Small intestine (tissue), 7 donors: ENCODE measurements at regions not wholly inside any gene's neighbourhood (a gene's known extent, or its start where the extent isn't known, plus 50 kb on each side); places are given as distances from the start of the nearest gene placed in this dataset.

Source experiments
- DNase-seq, 2 donors: peaks; one replicate each; pipeline versions ENCODE4 v3.0.0 to v3.0.0-alpha.2; 2013
- FAIRE-seq: peaks from 2 replicates; lab custom pipeline; 2012; peaks lifted over from hg19 to GRCh38; lab: Jason Lieb, UNC
- H3K27ac ChIP-seq, 3 donors: one replicate each; pipeline ENCODE4 v1.5.1; 2013; ENCODE audit warnings: low read length in 2 of 3, mild to moderate bottlenecking in 2 of 3, control low read depth in 1 of 3, inconsistent platforms in 1 of 3, low read depth in 1 of 3, moderate library complexity in 1 of 3
- H3K27me3 ChIP-seq, 3 donors: one replicate each; pipeline ENCODE4 v1.6.1; 2013; ENCODE audit warnings: low read length in 3 of 3, inconsistent platforms in 1 of 3; ENCODE audit not compliant: control insufficient read depth in 3 of 3, insufficient read depth in 3 of 3
- H3K36me3 ChIP-seq, 3 donors: one replicate each; pipeline ENCODE4 v1.6.1; 2013; ENCODE audit warnings: low read length in 3 of 3, inconsistent platforms in 1 of 3, low read depth in 1 of 3, mild to moderate bottlenecking in 1 of 3, moderate library complexity in 1 of 3; ENCODE audit not compliant: control insufficient read depth in 3 of 3, insufficient read depth in 2 of 3
- H3K4me1 ChIP-seq, 3 donors: one replicate each; pipeline ENCODE4 v1.6.1; 2013; ENCODE audit warnings: low read length in 2 of 3, inconsistent platforms in 1 of 3, low read depth in 1 of 3, mild to moderate bottlenecking in 1 of 3, moderate library complexity in 1 of 3; ENCODE audit not compliant: control insufficient read depth in 3 of 3, insufficient read depth in 2 of 3
- H3K4me3 ChIP-seq, 3 donors: one replicate each; pipeline ENCODE4 v1.5.1; 2013; ENCODE audit warnings: low read length in 3 of 3, control low read depth in 1 of 3, inconsistent platforms in 1 of 3, low read depth in 1 of 3, mild to moderate bottlenecking in 1 of 3, moderate library complexity in 1 of 3
- H3K9me3 ChIP-seq, 2 donors: one replicate each; pipeline ENCODE4 v1.6.1; 2013; ENCODE audit warnings: low read depth in 1 of 2, low read length in 1 of 2; ENCODE audit not compliant: control insufficient read depth in 2 of 2, insufficient read depth in 1 of 2
- WGBS, 3 donors: extraction: QIAGEN DNeasy Blood & Tissue Kit; methylation state at CpG; one replicate each; pipeline ENCODE4 v1.1.7; 2013; 5-methylcytosine and 5-hydroxymethylcytosine counted together
- donor health status: healthy with polysubstance abuse.
- donor health status: control.
- donor health status: control.
- donor health status: Bipolar disorder and iron deficiency.
- donor health status: healthy.

GRCh38 chr3:159008401-159008800 lies 206.5 kb downstream of the MFSD1 start:
- no peak overlapping the region for H3K27ac ChIP-seq
- H3K27me3 ChIP-seq: no peaks in the 10 kb centered on the region
- no peaks in the 10 kb centered on the region for H3K4me1 ChIP-seq
- 42 to 55% (median 46%) methylated on average over 4 of the region's 4 CpGs for WGBS, 3 donors
- H3K4me3 ChIP-seq: no peak overlapping the region
- H3K36me3 ChIP-seq: no peaks in the 10 kb centered on the region
- DNase-seq (no peak), FAIRE-seq (no peak)
- H3K9me3 ChIP-seq: no peaks in the 10 kb centered on the region

- 74 to 86% (median 75%) methylated on average over 2 of the region's 2 CpGs for WGBS, 3 donors
- H3K4me3 ChIP-seq: no peak overlapping the region
- H3K27me3 ChIP-seq: peaks cover 0 to 2% (median 0%) of the 10 kb centered on the region in 3 donors
- DNase-seq: no peak
- H3K36me3 ChIP-seq: no peaks in the 10 kb centered on the region
- H3K9me3 ChIP-seq: peaks cover 0 to 6% of the 10 kb centered on the region in 2 donors
- H3K27ac ChIP-seq: no peak overlapping the region
- no peak for FAIRE-seq
- no peaks in the 10 kb centered on the region for H3K4me1 ChIP-seq
These were observed 216.5 kb downstream of the MFSD1 start for GRCh38 chr3:159018341-159018740.

- no peak overlapping the region for H3K4me3 ChIP-seq
- H3K27ac ChIP-seq: no peak overlapping the region
- H3K4me1 ChIP-seq: no peaks in the 10 kb centered on the region
- no peak for DNase-seq
- no peak for FAIRE-seq
- peaks cover 0 to 6% of the 10 kb centered on the region in 2 donors for H3K9me3 ChIP-seq
- H3K36me3 ChIP-seq: no peaks in the 10 kb centered on the region
- 40 to 63% (median 40%) methylated on average over 2 of the region's 2 CpGs for WGBS, 3 donors
- H3K27me3 ChIP-seq: no peaks in the 10 kb centered on the region
These were observed 223.9 kb downstream of the MFSD1 start for GRCh38 chr3:159025733-159026132.

- no peak overlapping the region for H3K27ac ChIP-seq
- FAIRE-seq (no peak), DNase-seq (no peak)
- H3K4me1 ChIP-seq: no peaks in the 10 kb centered on the region
- H3K4me3 ChIP-seq: no peak overlapping the region
- peaks cover 0 to 6% of the 10 kb centered on the region in 2 donors for H3K9me3 ChIP-seq
- WGBS, 3 donors: 83 to 100% (median 96%) methylated on average over 1 of the region's 1 CpG
- H3K36me3 ChIP-seq: no peaks in the 10 kb centered on the region
- H3K27me3 ChIP-seq: no peaks in the 10 kb centered on the region
These were observed 224.7 kb downstream of the MFSD1 start for GRCh38 chr3:159026510-159026909.

GRCh38 chr3:159028706-159029105 lies 226.9 kb downstream of the MFSD1 start:
- WGBS, 3 donors: 72 to 83% (median 76%) methylated on average over 1 of the region's 1 CpG

GRCh38 chr3:159029306-159030026 lies 227.6 kb downstream of the MFSD1 start:
- DNase-seq (no peak), FAIRE-seq (no peak)
- H3K9me3 ChIP-seq: no peaks in the 10 kb centered on the region
- no peaks in the 10 kb centered on the region for H3K36me3 ChIP-seq
- 55 to 75% (median 71%) methylated on average over 3 of the region's 3 CpGs for WGBS, 3 donors
- no peaks in the 10 kb centered on the region for H3K27me3 ChIP-seq
- H3K27ac ChIP-seq: no peak overlapping the region
- no peaks in the 10 kb centered on the region for H3K4me1 ChIP-seq
- H3K4me3 ChIP-seq: no peak overlapping the region

More at GRCh38 chr3:159028706-159029105, 226.9 kb downstream of the MFSD1 start:
- FAIRE-seq (no peak), DNase-seq (no peak)
- H3K36me3 ChIP-seq: no peaks in the 10 kb centered on the region
- no peak overlapping the region for H3K4me3 ChIP-seq
- no peaks in the 10 kb centered on the region for H3K27me3 ChIP-seq
- H3K4me1 ChIP-seq: no peaks in the 10 kb centered on the region
- H3K27ac ChIP-seq: no peak overlapping the region
- H3K9me3 ChIP-seq: no peaks in the 10 kb centered on the region

GRCh38 chr3:159030138-159030670 lies 228.3 kb downstream of the MFSD1 start:
- no peaks in the 10 kb centered on the region for H3K27me3 ChIP-seq
- no peak for FAIRE-seq
- no peak overlapping the region for H3K27ac ChIP-seq
- no peak overlapping the region for H3K4me3 ChIP-seq
- no peaks in the 10 kb centered on the region for H3K4me1 ChIP-seq
- H3K36me3 ChIP-seq: no peaks in the 10 kb centered on the region
- no peak for DNase-seq
- 42 to 56% (median 51%) methylated on average over 1 of the region's 1 CpG for WGBS, 3 donors
- H3K9me3 ChIP-seq: no peaks in the 10 kb centered on the region

- WGBS, 3 donors: 52 to 66% (median 56%) methylated on average over 6 of the region's 6 CpGs
- no peaks in the 10 kb centered on the region for H3K9me3 ChIP-seq
- DNase-seq (no peak), FAIRE-seq (no peak)
- no peaks in the 10 kb centered on the region for H3K27me3 ChIP-seq
- no peaks in the 10 kb centered on the region for H3K4me1 ChIP-seq
- H3K36me3 ChIP-seq: no peaks in the 10 kb centered on the region
- H3K4me3 ChIP-seq: no peak overlapping the region
- H3K27ac ChIP-seq: no peak overlapping the region
These were observed 229.2 kb downstream of the MFSD1 start for GRCh38 chr3:159030886-159031679.
